ENCODE measurements at regions not wholly inside any gene's neighbourhood (a gene's known extent, or its start where the extent isn't known, plus 50 kb on each side); places are given as distances from the start of the nearest gene placed in this dataset.

GRCh38 chr11:86193297-86194095 is 51.1 kb upstream of the EED start:
- Histone ChIP-seq H3K4me3 (ENCODE audit: low read depth in 1 of 2, low read length in 2 of 2) (no peak overlapping the region), H3K9me3 (ENCODE audit: low read length) (no peaks in the 10 kb centered on the region), H3K27me3 (ENCODE audit: control insufficient read depth in 1 of 2, insufficient read depth in 2 of 2, low read length in 2 of 2) (no peaks in the 10 kb centered on the region), H3K36me3 (ENCODE audit: insufficient read depth, low read length) (no peaks in the 10 kb centered on the region), H3K4me1 (ENCODE audit: insufficient read depth, low read length) (peaks cover 12% of the 10 kb centered on the region), H3K9ac (ENCODE audit: low read length) (no peak overlapping the region), H3K27ac (ENCODE audit: low read depth, low read length) (peak overlapping the region; percentile 1)

GRCh38 chr11:86192519-86193257 is 51.9 kb upstream of the EED start:
- no peaks in the 10 kb centered on the region for H3K27me3 ChIP-seq (ENCODE audit: control insufficient read depth in 1 of 2, insufficient read depth in 2 of 2, low read length in 2 of 2)
- H3K9me3 ChIP-seq (ENCODE audit: low read length): no peaks in the 10 kb centered on the region
- no peaks in the 10 kb centered on the region for H3K36me3 ChIP-seq (ENCODE audit: insufficient read depth, low read length)
- H3K9ac ChIP-seq (ENCODE audit: low read length): no peak overlapping the region
- peaks cover 12% of the 10 kb centered on the region for H3K4me1 ChIP-seq (ENCODE audit: insufficient read depth, low read length)
- H3K4me3 ChIP-seq (ENCODE audit: low read depth in 1 of 2, low read length in 2 of 2): no peak overlapping the region
- H3K27ac ChIP-seq (ENCODE audit: low read depth, low read length): peak overlapping the region; percentile 1

GRCh38 chr11:86191874-86192273 is 52.7 kb upstream of the EED start:
- Histone ChIP-seq H3K4me3 (ENCODE audit: low read depth in 1 of 2, low read length in 2 of 2) (no peak overlapping the region), H3K27ac (ENCODE audit: low read depth, low read length) (no peak overlapping the region), H3K27me3 (ENCODE audit: control insufficient read depth in 1 of 2, insufficient read depth in 2 of 2, low read length in 2 of 2) (no peaks in the 10 kb centered on the region), H3K4me1 (ENCODE audit: insufficient read depth, low read length) (peaks cover 12% of the 10 kb centered on the region), H3K9me3 (ENCODE audit: low read length) (no peaks in the 10 kb centered on the region), H3K9ac (ENCODE audit: low read length) (no peak overlapping the region), H3K36me3 (ENCODE audit: insufficient read depth, low read length) (no peaks in the 10 kb centered on the region)

- no peak overlapping the region for H3K4me3 ChIP-seq (ENCODE audit: low read depth in 1 of 2, low read length in 2 of 2)
- no peak overlapping the region for H3K9ac ChIP-seq (ENCODE audit: low read length)
- no peaks in the 10 kb centered on the region for H3K36me3 ChIP-seq (ENCODE audit: insufficient read depth, low read length)
- H3K4me1 ChIP-seq (ENCODE audit: insufficient read depth, low read length): no peaks in the 10 kb centered on the region
- no peaks in the 10 kb centered on the region for H3K27me3 ChIP-seq (ENCODE audit: control insufficient read depth in 1 of 2, insufficient read depth in 2 of 2, low read length in 2 of 2)
- no peaks in the 10 kb centered on the region for H3K9me3 ChIP-seq (ENCODE audit: low read length)
- no peak overlapping the region for H3K27ac ChIP-seq (ENCODE audit: low read depth, low read length)
These were observed 57.5 kb upstream of the EED start for GRCh38 chr11:86187027-86187426.

- H3K27me3 ChIP-seq (ENCODE audit: control insufficient read depth in 1 of 2, insufficient read depth in 2 of 2, low read length in 2 of 2): no peaks in the 10 kb centered on the region
- no peak overlapping the region for H3K4me3 ChIP-seq (ENCODE audit: low read depth in 1 of 2, low read length in 2 of 2)
- no peaks in the 10 kb centered on the region for H3K36me3 ChIP-seq (ENCODE audit: insufficient read depth, low read length)
- H3K4me1 ChIP-seq (ENCODE audit: insufficient read depth, low read length): no peaks in the 10 kb centered on the region
- H3K9ac ChIP-seq (ENCODE audit: low read length): no peak overlapping the region
- no peak overlapping the region for H3K27ac ChIP-seq (ENCODE audit: low read depth, low read length)
- no peaks in the 10 kb centered on the region for H3K9me3 ChIP-seq (ENCODE audit: low read length)
These were observed 58.2 kb upstream of the EED start for GRCh38 chr11:86186386-86186785.

GRCh38 chr11:86185381-86185750 is 59.2 kb upstream of the EED start:
- H3K9me3 ChIP-seq (ENCODE audit: low read length): no peaks in the 10 kb centered on the region
- H3K36me3 ChIP-seq (ENCODE audit: insufficient read depth, low read length): no peaks in the 10 kb centered on the region
- H3K27me3 ChIP-seq (ENCODE audit: control insufficient read depth in 1 of 2, insufficient read depth in 2 of 2, low read length in 2 of 2): no peaks in the 10 kb centered on the region
- no peak overlapping the region for H3K9ac ChIP-seq (ENCODE audit: low read length)
- H3K4me1 ChIP-seq (ENCODE audit: insufficient read depth, low read length): no peaks in the 10 kb centered on the region
- H3K4me3 ChIP-seq (ENCODE audit: low read depth in 1 of 2, low read length in 2 of 2): no peak overlapping the region
- H3K27ac ChIP-seq (ENCODE audit: low read depth, low read length): no peak overlapping the region

- Histone ChIP-seq H3K4me3 (ENCODE audit: low read depth in 1 of 2, low read length in 2 of 2) (no peak overlapping the region), H3K9ac (ENCODE audit: low read length) (no peak overlapping the region), H3K4me1 (ENCODE audit: insufficient read depth, low read length) (peaks cover 1% of the 10 kb centered on the region), H3K9me3 (ENCODE audit: low read length) (no peaks in the 10 kb centered on the region), H3K27ac (ENCODE audit: low read depth, low read length) (no peak overlapping the region), H3K27me3 (ENCODE audit: control insufficient read depth in 1 of 2, insufficient read depth in 2 of 2, low read length in 2 of 2) (no peaks in the 10 kb centered on the region), H3K36me3 (ENCODE audit: insufficient read depth, low read length) (no peaks in the 10 kb centered on the region)
These were observed 59.7 kb upstream of the EED start for GRCh38 chr11:86184728-86185380.

- Histone ChIP-seq H3K36me3 (ENCODE audit: insufficient read depth, low read length) (no peaks in the 10 kb centered on the region), H3K27me3 (ENCODE audit: control insufficient read depth in 1 of 2, insufficient read depth in 2 of 2, low read length in 2 of 2) (no peaks in the 10 kb centered on the region), H3K9me3 (ENCODE audit: low read length) (no peaks in the 10 kb centered on the region), H3K4me3 (ENCODE audit: low read depth in 1 of 2, low read length in 2 of 2) (no peak overlapping the region), H3K4me1 (ENCODE audit: insufficient read depth, low read length) (peaks cover 5% of the 10 kb centered on the region), H3K27ac (ENCODE audit: low read depth, low read length) (no peak overlapping the region), H3K9ac (ENCODE audit: low read length) (no peak overlapping the region)
These were observed 60.9 kb upstream of the EED start for GRCh38 chr11:86183694-86184093.

GRCh38 chr11:86182976-86183584 is 61.5 kb upstream of the EED start:
- Histone ChIP-seq H3K9me3 (ENCODE audit: low read length) (no peaks in the 10 kb centered on the region), H3K27ac (ENCODE audit: low read depth, low read length) (no peak overlapping the region), H3K9ac (ENCODE audit: low read length) (no peak overlapping the region), H3K36me3 (ENCODE audit: insufficient read depth, low read length) (no peaks in the 10 kb centered on the region), H3K4me1 (ENCODE audit: insufficient read depth, low read length) (peaks cover 5% of the 10 kb centered on the region), H3K4me3 (ENCODE audit: low read depth in 1 of 2, low read length in 2 of 2) (no peak overlapping the region), H3K27me3 (ENCODE audit: control insufficient read depth in 1 of 2, insufficient read depth in 2 of 2, low read length in 2 of 2) (no peaks in the 10 kb centered on the region)

- Histone ChIP-seq H3K9me3 (ENCODE audit: low read length) (no peaks in the 10 kb centered on the region), H3K4me1 (ENCODE audit: insufficient read depth, low read length) (peaks cover 5% of the 10 kb centered on the region), H3K4me3 (ENCODE audit: low read depth in 1 of 2, low read length in 2 of 2) (no peak overlapping the region), H3K36me3 (ENCODE audit: insufficient read depth, low read length) (no peaks in the 10 kb centered on the region), H3K9ac (ENCODE audit: low read length) (no peak overlapping the region), H3K27ac (ENCODE audit: low read depth, low read length) (no peak overlapping the region), H3K27me3 (ENCODE audit: control insufficient read depth in 1 of 2, insufficient read depth in 2 of 2, low read length in 2 of 2) (no peaks in the 10 kb centered on the region)
These were observed 63.2 kb upstream of the EED start for GRCh38 chr11:86181379-86181778.

- no peaks in the 10 kb centered on the region for H3K27me3 ChIP-seq (ENCODE audit: control insufficient read depth in 1 of 2, insufficient read depth in 2 of 2, low read length in 2 of 2)
- no peak overlapping the region for H3K9ac ChIP-seq (ENCODE audit: low read length)
- no peaks in the 10 kb centered on the region for H3K9me3 ChIP-seq (ENCODE audit: low read length)
- H3K27ac ChIP-seq (ENCODE audit: low read depth, low read length): no peak overlapping the region
- H3K4me3 ChIP-seq (ENCODE audit: low read depth in 1 of 2, low read length in 2 of 2): no peak overlapping the region
- no peaks in the 10 kb centered on the region for H3K36me3 ChIP-seq (ENCODE audit: insufficient read depth, low read length)
- peaks cover 5% of the 10 kb centered on the region for H3K4me1 ChIP-seq (ENCODE audit: insufficient read depth, low read length)
These were observed 63.7 kb upstream of the EED start for GRCh38 chr11:86180851-86181250.

Measured in muscle layer of colon (tissue), 2 donors.